Endothelial cell of umbilical vein (primary cell): ENCODE measurements at regions not wholly inside any gene's neighbourhood (a gene's known extent, or its start where the extent isn't known, plus 50 kb on each side); places are given as distances from the start of the nearest gene placed in this dataset.

ENCODE experiments used
- BruUV-seq: library from RNA; stranded (reverse); fragments of 400-500 nt; replicated peaks from 2 replicates; lab custom pipeline; 2021; lab: Mats Ljungman, UMichigan
- CTCF ChIA-PET: fragments of 300-600, 350-600 bp; sonication (Branson Sonifier 250); formaldehyde crosslinking; loops from one replicate; lab custom pipeline; 2021; ENCODE audit warnings: antibody characterized with exemption, inconsistent platforms; lab: Charles Lee
- POLR2A ChIA-PET: fragments of 300-600, 350-600 bp; sonication (Branson Sonifier 250); formaldehyde crosslinking; loops from one replicate; lab custom pipeline; 2021; ENCODE audit warnings: antibody characterized with exemption, inconsistent platforms; lab: Charles Lee
- DNase-seq: peaks from one replicate; pipeline ENCODE4 v3.0.0-alpha.2; 2011; ENCODE audit warnings: low read depth, low spot score
- FAIRE-seq: peaks from 2 replicates; lab custom pipeline; 2011; peaks lifted over from hg19 to GRCh38; lab: Jason Lieb, UNC
- H2AFZ ChIP-seq: 2 replicates; pipeline ENCODE4 v1.6.0; 2012; ENCODE audit warnings: low read depth, low read length, control low read depth, inconsistent platforms
- H3K27ac ChIP-seq: 2 replicates; pipeline ENCODE4 v1.5.1; 2011; ENCODE audit warnings: low read depth, mild to moderate bottlenecking, control low read depth, low read length, moderate library complexity; ENCODE audit not compliant: insufficient read depth
- H3K27me3 ChIP-seq, 2 experiments: 2 replicates each; pipeline versions ENCODE4 v1.6.0 to v1.6.1; 2011; ENCODE audit warnings: low read length in 2 of 2, mixed read lengths in 1 of 2; ENCODE audit not compliant: control insufficient read depth in 2 of 2, insufficient read depth in 2 of 2
- H3K36me3 ChIP-seq, 2 experiments: 2 replicates in 1 of 2; 3 replicates in 1 of 2; pipeline ENCODE4 v1.5.1; 2011; ENCODE audit warnings: low read length in 2 of 2, mild to moderate bottlenecking in 1 of 2, moderate library complexity in 1 of 2; ENCODE audit not compliant: control insufficient read depth in 2 of 2, insufficient read depth in 2 of 2; ENCODE audit errors: extremely low read depth in 1 of 2
- H3K4me1 ChIP-seq: 3 replicates; pipeline ENCODE4 v1.5.1; 2011; ENCODE audit warnings: mild to moderate bottlenecking, low read length; ENCODE audit not compliant: control insufficient read depth, insufficient read depth; ENCODE audit errors: extremely low read depth
- H3K4me2 ChIP-seq: 2 replicates; pipeline ENCODE4 v1.6.1; 2011; ENCODE audit warnings: low read length, control low read depth, mixed read lengths; ENCODE audit not compliant: insufficient read depth
- H3K4me3 ChIP-seq, 3 experiments: fragments of 200-600 bp in 1 of 3; sonication (generic), shearing (Covaris generic) in 1 of 3; replicated peaks in 1 of 3; 2 replicates each; pipeline ENCODE4 v1.5.1; 2011 to 2016; ENCODE audit warnings: control low read depth in 3 of 3, low read length in 3 of 3, mild to moderate bottlenecking in 2 of 3, inconsistent platforms in 1 of 3, low read depth in 1 of 3, moderate library complexity in 1 of 3; ENCODE audit not compliant: insufficient read depth in 1 of 3
- H3K79me2 ChIP-seq: 2 replicates; pipeline ENCODE4 v1.6.0; 2012; ENCODE audit warnings: low read length, inconsistent platforms; ENCODE audit not compliant: control insufficient read depth, insufficient read depth
- H3K9ac ChIP-seq: replicated peaks from 2 replicates; pipeline ENCODE3; 2011; ENCODE audit warnings: low read length, control low read depth; ENCODE audit not compliant: insufficient read depth; ENCODE audit errors: extremely low read depth
- H3K9me1 ChIP-seq: replicated peaks from 3 replicates; pipeline ENCODE4 v1.6.0; 2011; ENCODE audit warnings: mild to moderate bottlenecking, low read length; ENCODE audit not compliant: control insufficient read depth, insufficient read depth; ENCODE audit errors: extremely low read depth
- H3K9me3 ChIP-seq: replicated peaks from 2 replicates; pipeline ENCODE4 v1.5.1; 2012; ENCODE audit warnings: low read length, inconsistent platforms; ENCODE audit not compliant: control insufficient read depth, insufficient read depth
- H4K20me1 ChIP-seq: replicated peaks from 2 replicates; pipeline ENCODE3; 2011; ENCODE audit warnings: mild to moderate bottlenecking, low read length; ENCODE audit not compliant: control insufficient read depth, insufficient read depth; ENCODE audit errors: extremely low read depth
- EZH2 ChIP-seq: IDR thresholded peaks from 2 replicates; pipeline ENCODE4 v1.6.1; 2012; ENCODE audit warnings: borderline replicate concordance, low read depth, mild to moderate bottlenecking, moderate library complexity, low read length, inconsistent platforms; ENCODE audit not compliant: severe bottlenecking
- FOS ChIP-seq: IDR thresholded peaks from 2 replicates; pipeline ENCODE4 v1.6.1; 2011; ENCODE audit warnings: mild to moderate bottlenecking, low read length, moderate library complexity, borderline replicate concordance; ENCODE audit not compliant: insufficient read depth
- GATA2 ChIP-seq: IDR thresholded peaks from 2 replicates; pipeline ENCODE4 v1.7.0; 2011; ENCODE audit warnings: low read depth, mild to moderate bottlenecking, moderate library complexity, mixed read lengths, low read length; ENCODE audit not compliant: insufficient read length, insufficient read depth
- JUN ChIP-seq: IDR thresholded peaks from 2 replicates; pipeline ENCODE4 v1.6.1; 2011; ENCODE audit warnings: borderline replicate concordance, low read depth; ENCODE audit not compliant: insufficient read length, insufficient read depth
- MYC ChIP-seq: IDR thresholded peaks from one replicate; pipeline ENCODE4 v1.6.1; 2011; ENCODE audit warnings: mild to moderate bottlenecking, low read depth, low read length
- POLR2A ChIP-seq: IDR thresholded peaks from 2 replicates; pipeline ENCODE4 v1.6.1; 2012; ENCODE audit warnings: low read depth, mild to moderate bottlenecking, control low read depth, low read length
- POLR2AphosphoS5 ChIP-seq: IDR thresholded peaks from 2 replicates; pipeline ENCODE4 v1.6.1; 2012; ENCODE audit warnings: low read depth, mild to moderate bottlenecking, control low read depth, low read length, moderate library complexity; ENCODE audit not compliant: insufficient read depth
- dilution Hi-C: fragments of 300-500 bp; cut with MboI; formaldehyde crosslinking; loops from one replicate; pipeline ENCODE4 v1.15.0; 2019; ENCODE audit warnings: low sequenced_read_pairs; ENCODE audit not compliant: extremely low pct_ligation_motif_present
- intact Hi-C: fragments of 100-400 bp; cut with micrococcal nuclease; formaldehyde crosslinking; loops from one replicate; pipeline ENCODE4 v1.10.0; 2022
- TF ChIP-seq, protein P1 (sequence below): IDR thresholded peaks from 2 replicates; pipeline ENCODE4 v1.6.1; 2011; ENCODE audit not compliant: insufficient read depth, insufficient read length
- TF ChIP-seq, protein P2 (sequence below), 2 donors: IDR thresholded peaks; 1 replicate in 1 of 2; 2 replicates in 1 of 2; pipeline ENCODE4 v1.5.1; 2011; ENCODE audit warnings: low read length in 2 of 2, mild to moderate bottlenecking in 2 of 2, moderate library complexity in 2 of 2, control low read depth in 1 of 2, inconsistent platforms in 1 of 2, low read depth in 1 of 2; ENCODE audit not compliant: insufficient read depth in 1 of 2; ENCODE audit errors: extremely low read depth in 1 of 2

DNA sequence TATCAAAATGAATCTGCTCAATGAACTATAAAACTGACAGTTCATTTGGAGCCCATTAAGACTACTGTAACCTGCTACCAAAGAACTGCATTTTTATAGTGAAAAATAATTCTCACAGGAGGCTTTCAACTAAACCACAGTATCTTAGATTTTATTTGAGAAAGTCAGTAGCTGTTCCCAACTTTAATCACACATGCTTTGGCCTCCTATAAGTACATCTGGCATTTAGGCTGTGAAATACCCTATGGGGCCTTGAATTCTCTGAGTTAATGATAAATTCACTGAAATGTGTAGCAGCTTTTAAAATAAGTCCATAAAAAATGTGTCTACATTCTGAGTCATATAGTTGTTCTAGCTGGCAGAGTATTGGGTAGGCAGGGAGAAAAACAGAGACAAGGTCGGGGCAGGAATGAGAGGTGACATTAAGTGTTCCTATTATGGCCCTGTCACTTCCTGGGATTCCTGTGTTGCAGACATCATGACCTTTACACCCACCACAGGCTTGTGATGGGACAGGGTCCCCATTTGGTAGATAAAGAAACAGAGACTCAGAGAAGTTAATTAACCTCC, 588.8 kb downstream of the REEP3 start:
- Histone ChIP-seq H3K4me2 (no peak overlapping the region), H2AFZ (no peak overlapping the region), H3K4me1 (no peaks in the 10 kb centered on the region), H3K27me3 (no peaks in the 10 kb centered on the region), H3K4me3 (no peak overlapping the region), H3K9me1 (no peaks in the 10 kb centered on the region), H3K36me3 (no peaks in the 10 kb centered on the region), H3K9ac (no peak overlapping the region), H3K79me2 (no peaks in the 10 kb centered on the region), H4K20me1 (no peaks in the 10 kb centered on the region), H3K27ac (no peak overlapping the region), H3K9me3 (no peaks in the 10 kb centered on the region)
- no peak for TF ChIP-seq GATA2
- TF ChIP-seq POLR2AphosphoS5, result no peak
- TF ChIP-seq, protein P1, sequence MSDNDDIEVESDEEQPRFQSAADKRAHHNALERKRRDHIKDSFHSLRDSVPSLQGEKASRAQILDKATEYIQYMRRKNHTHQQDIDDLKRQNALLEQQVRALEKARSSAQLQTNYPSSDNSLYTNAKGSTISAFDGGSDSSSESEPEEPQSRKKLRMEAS, result no peak
- no peak for TF ChIP-seq EZH2
- no peak for TF ChIP-seq MYC
- TF ChIP-seq JUN, result no peak
- TF ChIP-seq, protein P2, sequence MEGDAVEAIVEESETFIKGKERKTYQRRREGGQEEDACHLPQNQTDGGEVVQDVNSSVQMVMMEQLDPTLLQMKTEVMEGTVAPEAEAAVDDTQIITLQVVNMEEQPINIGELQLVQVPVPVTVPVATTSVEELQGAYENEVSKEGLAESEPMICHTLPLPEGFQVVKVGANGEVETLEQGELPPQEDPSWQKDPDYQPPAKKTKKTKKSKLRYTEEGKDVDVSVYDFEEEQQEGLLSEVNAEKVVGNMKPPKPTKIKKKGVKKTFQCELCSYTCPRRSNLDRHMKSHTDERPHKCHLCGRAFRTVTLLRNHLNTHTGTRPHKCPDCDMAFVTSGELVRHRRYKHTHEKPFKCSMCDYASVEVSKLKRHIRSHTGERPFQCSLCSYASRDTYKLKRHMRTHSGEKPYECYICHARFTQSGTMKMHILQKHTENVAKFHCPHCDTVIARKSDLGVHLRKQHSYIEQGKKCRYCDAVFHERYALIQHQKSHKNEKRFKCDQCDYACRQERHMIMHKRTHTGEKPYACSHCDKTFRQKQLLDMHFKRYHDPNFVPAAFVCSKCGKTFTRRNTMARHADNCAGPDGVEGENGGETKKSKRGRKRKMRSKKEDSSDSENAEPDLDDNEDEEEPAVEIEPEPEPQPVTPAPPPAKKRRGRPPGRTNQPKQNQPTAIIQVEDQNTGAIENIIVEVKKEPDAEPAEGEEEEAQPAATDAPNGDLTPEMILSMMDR (IDR thresholded peaks at IDR 0.05; ENCODE audit: extremely low read depth in 1 of 2, insufficient read depth in 1 of 2, low read depth in 1 of 2, low read length in 2 of 2), result no peak
- no peak for TF ChIP-seq FOS
- no peak for TF ChIP-seq POLR2A
- ChIA-PET CTCF (no interaction called here), POLR2A (no interaction called here)
- DNase-seq, result no peak
- no TSS peak for BruUV-seq
- dilution Hi-C loops (no loop called here), intact Hi-C loops (no loop called here)
- FAIRE-seq, result no peak
